ENCODE measurements at regions not wholly inside any gene's neighbourhood (a gene's known extent, or its start where the extent isn't known, plus 50 kb on each side); places are given as distances from the start of the nearest gene placed in this dataset.

DNA sequence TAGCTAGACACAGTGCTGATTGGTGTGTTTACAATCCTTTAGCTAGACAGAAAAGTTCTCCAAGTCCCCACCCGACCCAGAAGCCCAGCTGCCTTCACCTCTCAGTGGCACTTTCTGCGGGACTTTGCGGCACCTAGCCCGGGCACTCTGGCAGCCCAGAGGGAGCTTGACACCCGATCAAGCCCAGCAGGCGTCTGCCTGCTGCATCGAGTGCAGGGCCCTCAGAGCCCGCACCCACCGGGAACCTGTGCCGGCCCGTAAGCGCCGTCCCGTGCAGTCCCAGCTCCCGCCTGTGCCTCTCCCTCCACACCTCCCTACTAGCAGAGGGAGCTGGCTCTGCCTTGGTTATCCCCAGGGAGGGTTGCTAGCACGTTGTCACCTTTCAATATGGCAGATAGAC, 631.0 kb upstream of the STXBP6 start:
- TF ChIP-seq, protein P1, sequence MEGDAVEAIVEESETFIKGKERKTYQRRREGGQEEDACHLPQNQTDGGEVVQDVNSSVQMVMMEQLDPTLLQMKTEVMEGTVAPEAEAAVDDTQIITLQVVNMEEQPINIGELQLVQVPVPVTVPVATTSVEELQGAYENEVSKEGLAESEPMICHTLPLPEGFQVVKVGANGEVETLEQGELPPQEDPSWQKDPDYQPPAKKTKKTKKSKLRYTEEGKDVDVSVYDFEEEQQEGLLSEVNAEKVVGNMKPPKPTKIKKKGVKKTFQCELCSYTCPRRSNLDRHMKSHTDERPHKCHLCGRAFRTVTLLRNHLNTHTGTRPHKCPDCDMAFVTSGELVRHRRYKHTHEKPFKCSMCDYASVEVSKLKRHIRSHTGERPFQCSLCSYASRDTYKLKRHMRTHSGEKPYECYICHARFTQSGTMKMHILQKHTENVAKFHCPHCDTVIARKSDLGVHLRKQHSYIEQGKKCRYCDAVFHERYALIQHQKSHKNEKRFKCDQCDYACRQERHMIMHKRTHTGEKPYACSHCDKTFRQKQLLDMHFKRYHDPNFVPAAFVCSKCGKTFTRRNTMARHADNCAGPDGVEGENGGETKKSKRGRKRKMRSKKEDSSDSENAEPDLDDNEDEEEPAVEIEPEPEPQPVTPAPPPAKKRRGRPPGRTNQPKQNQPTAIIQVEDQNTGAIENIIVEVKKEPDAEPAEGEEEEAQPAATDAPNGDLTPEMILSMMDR (IDR thresholded peaks at IDR 0.05; ENCODE audit: poor library complexity, severe bottlenecking) = no peak
- TF ChIP-seq MXI1 (conservative IDR thresholded peaks at IDR 0.05; ENCODE audit: poor library complexity, severe bottlenecking) = no peak
- TF ChIP-seq, protein P2, sequence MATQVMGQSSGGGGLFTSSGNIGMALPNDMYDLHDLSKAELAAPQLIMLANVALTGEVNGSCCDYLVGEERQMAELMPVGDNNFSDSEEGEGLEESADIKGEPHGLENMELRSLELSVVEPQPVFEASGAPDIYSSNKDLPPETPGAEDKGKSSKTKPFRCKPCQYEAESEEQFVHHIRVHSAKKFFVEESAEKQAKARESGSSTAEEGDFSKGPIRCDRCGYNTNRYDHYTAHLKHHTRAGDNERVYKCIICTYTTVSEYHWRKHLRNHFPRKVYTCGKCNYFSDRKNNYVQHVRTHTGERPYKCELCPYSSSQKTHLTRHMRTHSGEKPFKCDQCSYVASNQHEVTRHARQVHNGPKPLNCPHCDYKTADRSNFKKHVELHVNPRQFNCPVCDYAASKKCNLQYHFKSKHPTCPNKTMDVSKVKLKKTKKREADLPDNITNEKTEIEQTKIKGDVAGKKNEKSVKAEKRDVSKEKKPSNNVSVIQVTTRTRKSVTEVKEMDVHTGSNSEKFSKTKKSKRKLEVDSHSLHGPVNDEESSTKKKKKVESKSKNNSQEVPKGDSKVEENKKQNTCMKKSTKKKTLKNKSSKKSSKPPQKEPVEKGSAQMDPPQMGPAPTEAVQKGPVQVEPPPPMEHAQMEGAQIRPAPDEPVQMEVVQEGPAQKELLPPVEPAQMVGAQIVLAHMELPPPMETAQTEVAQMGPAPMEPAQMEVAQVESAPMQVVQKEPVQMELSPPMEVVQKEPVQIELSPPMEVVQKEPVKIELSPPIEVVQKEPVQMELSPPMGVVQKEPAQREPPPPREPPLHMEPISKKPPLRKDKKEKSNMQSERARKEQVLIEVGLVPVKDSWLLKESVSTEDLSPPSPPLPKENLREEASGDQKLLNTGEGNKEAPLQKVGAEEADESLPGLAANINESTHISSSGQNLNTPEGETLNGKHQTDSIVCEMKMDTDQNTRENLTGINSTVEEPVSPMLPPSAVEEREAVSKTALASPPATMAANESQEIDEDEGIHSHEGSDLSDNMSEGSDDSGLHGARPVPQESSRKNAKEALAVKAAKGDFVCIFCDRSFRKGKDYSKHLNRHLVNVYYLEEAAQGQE (IDR thresholded peaks at IDR 0.05; ENCODE audit: borderline replicate concordance) = no peak
- TF ChIP-seq EZH2 (IDR thresholded peaks at IDR 0.05; ENCODE audit: borderline replicate concordance, insufficient read depth, low read length, poor library complexity, severe bottlenecking) = no peak
- no peak for TF ChIP-seq POLR2AphosphoS5 (IDR thresholded peaks at IDR 0.05)
- TF ChIP-seq TAF1 (IDR thresholded peaks at IDR 0.05; ENCODE audit: low read depth) = no peak
